H1 (cell line): ENCODE measurements at regions not wholly inside any gene's neighbourhood (a gene's known extent, or its start where the extent isn't known, plus 50 kb on each side); places are given as distances from the start of the nearest gene placed in this dataset.

Experiments used
- POLR2A ChIP-seq, 2 experiments: IDR thresholded peaks; 1 replicate in 1 of 2; 2 replicates in 1 of 2; pipeline ENCODE4 v1.6.1; 2011; ENCODE audit warnings: low read depth in 2 of 2, low read length in 2 of 2, mild to moderate bottlenecking in 2 of 2; ENCODE audit errors: control extremely low read depth in 1 of 2
- YY1 ChIP-seq: IDR thresholded peaks from 2 replicates; pipeline ENCODE4 v1.6.1; 2011; ENCODE audit warnings: low read depth, mild to moderate bottlenecking, low read length

- no peak for TF ChIP-seq YY1
- TF ChIP-seq POLR2A (IDR thresholded peaks at IDR 0.05; ENCODE audit: control extremely low read depth in 1 of 2, low read depth in 2 of 2, low read length in 2 of 2) = no peak
Observed at GRCh38 chr10:78464856-78465267, 431.2 kb downstream of the RPS24 start.
